Endodermal cell (in vitro differentiated cells): ENCODE measurements at regions not wholly inside any gene's neighbourhood (a gene's known extent, or its start where the extent isn't known, plus 50 kb on each side); places are given as distances from the start of the nearest gene placed in this dataset.

Experiments used
- DNase-seq: peaks from one replicate; pipeline ENCODE4 v3.0.0-alpha.2; 2017
- H3K27ac ChIP-seq: 2 replicates; pipeline ENCODE4 v1.5.1; 2013; ENCODE audit warnings: mild to moderate bottlenecking, low read depth, low read length, moderate library complexity
- H3K27me3 ChIP-seq: 2 replicates; pipeline ENCODE4 v1.6.1; 2013; ENCODE audit warnings: mild to moderate bottlenecking, low read length, moderate library complexity; ENCODE audit not compliant: insufficient read depth, control insufficient read depth, poor library complexity, severe bottlenecking
- H3K36me3 ChIP-seq: 2 replicates; pipeline ENCODE4 v1.7.0; 2013; ENCODE audit warnings: mild to moderate bottlenecking, low read length, moderate library complexity; ENCODE audit not compliant: control insufficient read depth, insufficient read depth
- H3K4me1 ChIP-seq: one replicate; pipeline ENCODE4 v1.7.0; 2013; ENCODE audit warnings: low read length; ENCODE audit not compliant: control insufficient read depth, insufficient read depth
- H3K4me3 ChIP-seq: 2 replicates; pipeline ENCODE4 v1.5.1; 2013; ENCODE audit warnings: mild to moderate bottlenecking, low read length, moderate library complexity
- H3K9ac ChIP-seq: 2 replicates; pipeline ENCODE4 v1.6.1; 2013; ENCODE audit warnings: mild to moderate bottlenecking, low read length, moderate library complexity; ENCODE audit not compliant: poor library complexity, severe bottlenecking; ENCODE audit errors: extremely low read depth
- H3K9me3 ChIP-seq: 2 replicates; pipeline ENCODE4 v1.6.1; 2013; ENCODE audit warnings: mild to moderate bottlenecking, low read length, moderate library complexity; ENCODE audit not compliant: control insufficient read depth
- H3K27ac Mint-ChIP-seq: 2 replicates; pipeline ENCODE4 v1.8.0; 2020; ENCODE audit warnings: mixed read lengths
- H3K27me3 Mint-ChIP-seq: 2 replicates; pipeline ENCODE4 v1.8.0; 2021; ENCODE audit warnings: mild to moderate bottlenecking, mixed read lengths; ENCODE audit not compliant: insufficient read depth
- H3K36me3 Mint-ChIP-seq: 2 replicates; pipeline ENCODE4 v1.8.0; 2020; ENCODE audit warnings: low read depth, mixed read lengths
- H3K4me1 Mint-ChIP-seq: 2 replicates; pipeline ENCODE4 v1.8.0; 2020; ENCODE audit warnings: mixed read lengths
- H3K4me3 Mint-ChIP-seq: 2 replicates; pipeline ENCODE4 v1.8.0; 2020; ENCODE audit warnings: mild to moderate bottlenecking, moderate library complexity, mixed read lengths
- H3K9me3 Mint-ChIP-seq: 2 replicates; pipeline ENCODE4 v1.8.0; 2020; ENCODE audit warnings: mild to moderate bottlenecking, mixed read lengths
- WGBS, 2 experiments: methylation state at CpG; one replicate each; pipeline versions ENCODE4 v1.1.5 to v1.1.7; 2013; ENCODE audit warnings: missing lambda C conversion rate in 2 of 2, mixed read lengths in 1 of 2; ENCODE audit not compliant: insufficient coverage in 1 of 2, insufficient read length in 1 of 2; 5-methylcytosine and 5-hydroxymethylcytosine counted together
- TF ChIP-seq, protein P1 (sequence below): fragments of 200-600 bp; sonication (generic); conservative IDR thresholded peaks from 2 replicates; pipeline ENCODE4 v1.5.0; 2021; ENCODE audit warnings: antibody characterized with exemption, mild to moderate bottlenecking

DNA sequence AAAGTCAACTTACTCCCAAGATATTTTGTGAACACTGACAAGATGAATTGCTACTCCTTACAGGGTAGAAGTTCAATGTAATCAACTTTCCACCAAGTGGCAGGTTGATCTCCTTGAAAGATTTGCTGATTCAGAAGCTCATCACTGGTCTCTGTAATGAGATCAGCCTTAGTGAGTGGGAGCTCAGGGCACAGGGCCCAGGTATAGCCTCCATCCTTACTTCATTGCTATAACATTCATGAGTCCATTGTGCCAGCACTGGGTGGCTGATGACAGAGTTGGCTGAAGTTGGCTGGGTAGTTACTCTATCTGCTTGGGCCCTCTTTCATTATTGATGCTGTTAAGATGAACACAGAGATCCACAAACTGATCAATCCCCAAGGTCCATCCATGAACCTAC lies 379.0 kb downstream of the IRS1 start:
- Histone ChIP-seq H3K27me3 (no peaks in the 10 kb centered on the region), H3K4me3 (no peak overlapping the region), H3K9me3 (no peaks in the 10 kb centered on the region), H3K9ac (no peak overlapping the region), H3K36me3 (no peaks in the 10 kb centered on the region), H3K4me1 (peaks cover 10% of the 10 kb centered on the region), H3K27ac (no peak overlapping the region)
- Mint-ChIP-seq H3K9me3 (no peaks in the 10 kb centered on the region), H3K4me1 (peaks cover 18% of the 10 kb centered on the region), H3K27ac (no peak overlapping the region), H3K4me3 (no peak overlapping the region), H3K27me3 (no peaks in the 10 kb centered on the region), H3K36me3 (no peaks in the 10 kb centered on the region)
- TF ChIP-seq, protein P1, sequence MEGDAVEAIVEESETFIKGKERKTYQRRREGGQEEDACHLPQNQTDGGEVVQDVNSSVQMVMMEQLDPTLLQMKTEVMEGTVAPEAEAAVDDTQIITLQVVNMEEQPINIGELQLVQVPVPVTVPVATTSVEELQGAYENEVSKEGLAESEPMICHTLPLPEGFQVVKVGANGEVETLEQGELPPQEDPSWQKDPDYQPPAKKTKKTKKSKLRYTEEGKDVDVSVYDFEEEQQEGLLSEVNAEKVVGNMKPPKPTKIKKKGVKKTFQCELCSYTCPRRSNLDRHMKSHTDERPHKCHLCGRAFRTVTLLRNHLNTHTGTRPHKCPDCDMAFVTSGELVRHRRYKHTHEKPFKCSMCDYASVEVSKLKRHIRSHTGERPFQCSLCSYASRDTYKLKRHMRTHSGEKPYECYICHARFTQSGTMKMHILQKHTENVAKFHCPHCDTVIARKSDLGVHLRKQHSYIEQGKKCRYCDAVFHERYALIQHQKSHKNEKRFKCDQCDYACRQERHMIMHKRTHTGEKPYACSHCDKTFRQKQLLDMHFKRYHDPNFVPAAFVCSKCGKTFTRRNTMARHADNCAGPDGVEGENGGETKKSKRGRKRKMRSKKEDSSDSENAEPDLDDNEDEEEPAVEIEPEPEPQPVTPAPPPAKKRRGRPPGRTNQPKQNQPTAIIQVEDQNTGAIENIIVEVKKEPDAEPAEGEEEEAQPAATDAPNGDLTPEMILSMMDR: no peak
- no peak for DNase-seq

DNA sequence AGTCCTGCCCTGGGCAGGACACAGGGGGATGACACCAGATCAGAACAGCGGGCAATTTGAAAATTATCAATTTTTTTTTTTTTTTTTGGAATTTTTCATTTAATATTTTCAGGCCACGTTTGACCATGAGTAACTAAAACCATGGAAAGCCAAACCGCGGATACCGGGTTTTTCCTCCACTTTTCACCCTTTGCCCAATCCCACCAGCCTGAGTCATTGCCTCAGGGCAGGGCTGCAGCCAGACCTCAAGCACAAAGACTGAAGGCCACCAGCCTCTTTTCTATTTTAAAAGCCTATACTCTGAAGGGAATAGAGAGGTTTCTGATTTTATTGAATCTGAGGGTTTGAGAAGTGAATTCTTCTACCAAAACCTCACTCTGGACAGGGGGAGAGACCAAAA lies 381.1 kb downstream of the IRS1 start:
- TF ChIP-seq, protein P1: no peak
- no peak overlapping the region for H3K27ac Mint-ChIP-seq
- no peaks in the 10 kb centered on the region for H3K27me3 Mint-ChIP-seq
- Histone ChIP-seq H3K36me3 (no peaks in the 10 kb centered on the region), H3K9ac (no peak overlapping the region), H3K9me3 (no peaks in the 10 kb centered on the region), H3K4me3 (no peak overlapping the region), H3K4me1 (peaks cover 2% of the 10 kb centered on the region), H3K27me3 (no peaks in the 10 kb centered on the region), H3K27ac (no peak overlapping the region)
- H3K36me3 Mint-ChIP-seq: no peaks in the 10 kb centered on the region
- WGBS, 2 experiments: 80 to 82% methylated on average over 1 to 5 of the region's 5 CpGs
- H3K4me3 Mint-ChIP-seq: no peak overlapping the region
- no peak for DNase-seq
- H3K4me1 Mint-ChIP-seq: peaks cover 2% of the 10 kb centered on the region
- H3K9me3 Mint-ChIP-seq: no peaks in the 10 kb centered on the region

- Histone ChIP-seq H3K4me1 (no peaks in the 10 kb centered on the region), H3K4me3 (no peak overlapping the region), H3K36me3 (no peaks in the 10 kb centered on the region), H3K9me3 (no peaks in the 10 kb centered on the region), H3K27ac (no peak overlapping the region), H3K9ac (no peak overlapping the region), H3K27me3 (no peaks in the 10 kb centered on the region)
- H3K27ac Mint-ChIP-seq: no peak overlapping the region
- 100% methylated on average over 2 of the region's 2 CpGs for WGBS, 2 experiments
- H3K27me3 Mint-ChIP-seq: no peaks in the 10 kb centered on the region
- H3K9me3 Mint-ChIP-seq: no peaks in the 10 kb centered on the region
- H3K4me1 Mint-ChIP-seq: peaks cover 4% of the 10 kb centered on the region
- no peaks in the 10 kb centered on the region for H3K36me3 Mint-ChIP-seq
- TF ChIP-seq, protein P1: no peak
- no peak for DNase-seq
- H3K4me3 Mint-ChIP-seq: no peak overlapping the region
These were observed 385.3 kb downstream of the IRS1 start for GRCh38 chr2:226414335-226414734.
